ENCODE measurements at regions not wholly inside any gene's neighbourhood (a gene's known extent, or its start where the extent isn't known, plus 50 kb on each side); places are given as distances from the start of the nearest gene placed in this dataset.

DNA sequence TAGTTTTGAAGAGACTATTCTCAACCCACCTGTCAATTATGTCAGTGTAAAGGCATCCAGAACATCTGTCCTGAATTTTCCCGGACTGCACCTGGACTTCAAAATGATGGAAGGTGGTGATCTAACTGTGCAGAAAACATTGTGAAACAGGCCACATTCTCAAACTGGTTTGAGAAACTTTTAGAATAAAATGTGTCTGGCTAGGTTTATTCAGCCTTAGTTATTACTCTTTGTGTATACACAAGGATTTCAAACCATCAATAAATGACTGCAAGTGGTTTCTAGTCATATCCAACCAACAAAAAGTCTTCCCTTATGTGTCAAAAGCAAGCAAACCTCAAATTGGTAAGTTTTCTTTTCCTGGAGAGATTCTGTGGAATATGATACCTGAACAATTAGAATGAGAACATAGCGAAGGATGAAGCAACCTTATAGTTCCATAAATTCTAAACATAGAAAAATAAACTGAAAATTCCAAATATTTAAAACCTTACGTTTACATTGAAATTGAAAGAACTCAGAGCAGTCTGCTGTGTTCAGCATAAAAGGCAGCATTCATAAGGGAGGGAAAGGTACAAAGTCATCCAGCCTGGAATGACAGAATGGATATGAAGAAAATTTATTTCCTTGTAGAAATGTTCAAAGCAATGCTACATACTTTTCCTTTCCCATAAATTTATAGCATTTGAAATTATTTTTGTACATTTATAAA, 306.6 kb upstream of the TGFBR2 start:
- H3K4me2 ChIP-seq (ENCODE audit: low read depth, low read length, poor library complexity, severe bottlenecking), result no peak overlapping the region
- no peaks in the 10 kb centered on the region for H4K20me1 ChIP-seq (ENCODE audit: insufficient read depth, low read depth, low read length)
- no peak overlapping the region for H3K27ac ChIP-seq (ENCODE audit: low read length)
- no peaks in the 10 kb centered on the region for H3K27me3 ChIP-seq (ENCODE audit: low read length)
- H2AFZ ChIP-seq (ENCODE audit: low read length), result no peak overlapping the region
- no peak overlapping the region for H3K4me3 ChIP-seq (ENCODE audit: low read length)
- H3K79me2 ChIP-seq (ENCODE audit: low read length), result no peaks in the 10 kb centered on the region
- H3K36me3 ChIP-seq (ENCODE audit: insufficient read depth, low read length), result no peaks in the 10 kb centered on the region
- no peak for DNase-seq
- no peaks in the 10 kb centered on the region for H3K9me2 ChIP-seq (replicated peaks; ENCODE audit: insufficient read depth, low read length)
- peaks cover 6% of the 10 kb centered on the region; the same call in 1 of the 2 replicates for H3K9me3 ChIP-seq (ENCODE audit: low read length)
- no peaks in the 10 kb centered on the region for H3K4me1 ChIP-seq (ENCODE audit: low read length)
- no peak overlapping the region for H3K9ac ChIP-seq (ENCODE audit: low read length)

GRCh38 chr3:30300809-30301208, 305.6 kb upstream of the TGFBR2 start:
- no peak overlapping the region for H3K9ac ChIP-seq (ENCODE audit: low read length)
- no peaks in the 10 kb centered on the region for H3K36me3 ChIP-seq (ENCODE audit: insufficient read depth, low read length)
- DNase-seq, result no peak
- no peak overlapping the region for H2AFZ ChIP-seq (ENCODE audit: low read length)
- H4K20me1 ChIP-seq (ENCODE audit: insufficient read depth, low read depth, low read length), result no peaks in the 10 kb centered on the region
- no peaks in the 10 kb centered on the region for H3K79me2 ChIP-seq (ENCODE audit: low read length)
- H3K27ac ChIP-seq (ENCODE audit: low read length), result no peak overlapping the region
- peaks cover 4% of the 10 kb centered on the region; the same call in 1 of the 2 replicates for H3K9me3 ChIP-seq (ENCODE audit: low read length)
- H3K27me3 ChIP-seq (ENCODE audit: low read length), result no peaks in the 10 kb centered on the region
- no peaks in the 10 kb centered on the region for H3K4me1 ChIP-seq (ENCODE audit: low read length)
- no peak overlapping the region for H3K4me2 ChIP-seq (ENCODE audit: low read depth, low read length, poor library complexity, severe bottlenecking)
- H3K4me3 ChIP-seq (ENCODE audit: low read length), result no peak overlapping the region
- no peaks in the 10 kb centered on the region for H3K9me2 ChIP-seq (replicated peaks; ENCODE audit: insufficient read depth, low read length)

DNA sequence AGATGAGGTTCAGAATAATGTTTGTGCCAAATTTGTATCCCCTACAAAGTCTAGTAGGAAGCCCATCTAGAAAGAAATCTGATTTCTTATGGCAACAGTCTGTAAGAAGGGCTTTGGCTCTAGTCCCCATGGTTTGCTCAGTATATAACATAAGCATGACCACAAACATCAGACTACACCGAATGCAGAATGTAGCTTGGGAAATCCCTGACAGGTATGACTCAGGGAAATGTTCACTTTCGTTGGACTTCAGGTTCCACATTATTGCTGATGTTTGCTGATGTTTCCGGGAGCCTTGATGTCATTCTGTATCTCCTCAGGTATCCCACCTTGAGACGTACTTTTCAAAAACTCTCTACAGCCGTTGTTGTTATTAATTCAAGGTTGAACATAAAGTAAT, 304.4 kb upstream of the TGFBR2 start:
- H2AFZ ChIP-seq (ENCODE audit: low read length), result no peak overlapping the region
- H3K9ac ChIP-seq (ENCODE audit: low read length), result no peak overlapping the region
- no peak overlapping the region for H3K4me2 ChIP-seq (ENCODE audit: low read depth, low read length, poor library complexity, severe bottlenecking)
- H3K36me3 ChIP-seq (ENCODE audit: insufficient read depth, low read length), result no peaks in the 10 kb centered on the region
- no peaks in the 10 kb centered on the region for H3K9me2 ChIP-seq (replicated peaks; ENCODE audit: insufficient read depth, low read length)
- H4K20me1 ChIP-seq (ENCODE audit: insufficient read depth, low read depth, low read length), result no peaks in the 10 kb centered on the region
- H3K27ac ChIP-seq (ENCODE audit: low read length), result no peak overlapping the region
- no peak for DNase-seq
- H3K9me3 ChIP-seq (ENCODE audit: low read length), result no peaks in the 10 kb centered on the region
- H3K79me2 ChIP-seq (ENCODE audit: low read length), result no peaks in the 10 kb centered on the region
- H3K27me3 ChIP-seq (ENCODE audit: low read length), result no peaks in the 10 kb centered on the region
- no peak overlapping the region for H3K4me3 ChIP-seq (ENCODE audit: low read length)
- H3K4me1 ChIP-seq (ENCODE audit: low read length), result no peaks in the 10 kb centered on the region

- Histone ChIP-seq H3K4me3 (ENCODE audit: low read length) (no peak overlapping the region), H3K9ac (ENCODE audit: low read length) (no peak overlapping the region), H3K36me3 (ENCODE audit: insufficient read depth, low read length) (no peaks in the 10 kb centered on the region), H3K27me3 (ENCODE audit: low read length) (no peaks in the 10 kb centered on the region), H4K20me1 (ENCODE audit: insufficient read depth, low read depth, low read length) (no peaks in the 10 kb centered on the region), H3K27ac (ENCODE audit: low read length) (no peak overlapping the region), H2AFZ (ENCODE audit: low read length) (no peak overlapping the region), H3K4me2 (ENCODE audit: low read depth, low read length, poor library complexity, severe bottlenecking) (no peak overlapping the region), H3K79me2 (ENCODE audit: low read length) (no peaks in the 10 kb centered on the region), H3K9me2 (replicated peaks; ENCODE audit: insufficient read depth, low read length) (no peaks in the 10 kb centered on the region), H3K4me1 (ENCODE audit: low read length) (no peaks in the 10 kb centered on the region), H3K9me3 (ENCODE audit: low read length) (no peaks in the 10 kb centered on the region)
- no peak for DNase-seq
Measured at GRCh38 chr3:30303770-30304169, 302.6 kb upstream of the TGFBR2 start.

DNA sequence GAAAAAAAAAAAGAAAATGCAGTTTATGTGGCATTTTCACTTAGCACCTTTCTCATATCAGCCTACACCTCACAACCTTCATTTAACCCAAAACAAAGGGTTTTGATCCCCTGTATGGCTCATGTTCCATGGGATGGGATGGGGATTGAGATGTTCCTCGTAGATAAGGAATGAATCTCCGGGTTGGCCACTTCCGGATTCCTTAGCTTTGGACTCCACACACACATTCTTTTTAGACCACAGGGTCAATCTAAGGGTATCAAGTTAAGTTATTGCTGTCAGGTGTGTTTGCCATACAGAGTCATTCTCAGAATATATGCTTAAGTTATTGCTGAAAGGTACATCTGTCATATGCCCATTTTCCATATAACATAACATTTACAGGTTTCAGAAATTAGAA, 301.4 kb upstream of the TGFBR2 start:
- Histone ChIP-seq H3K9me2 (replicated peaks; ENCODE audit: insufficient read depth, low read length) (no peaks in the 10 kb centered on the region), H3K4me2 (ENCODE audit: low read depth, low read length, poor library complexity, severe bottlenecking) (no peak overlapping the region), H3K4me3 (ENCODE audit: low read length) (no peak overlapping the region), H3K27ac (ENCODE audit: low read length) (no peak overlapping the region), H2AFZ (ENCODE audit: low read length) (no peak overlapping the region), H3K9me3 (ENCODE audit: low read length) (no peaks in the 10 kb centered on the region), H3K36me3 (ENCODE audit: insufficient read depth, low read length) (no peaks in the 10 kb centered on the region), H3K9ac (ENCODE audit: low read length) (no peak overlapping the region), H3K27me3 (ENCODE audit: low read length) (no peaks in the 10 kb centered on the region), H3K4me1 (ENCODE audit: low read length) (no peaks in the 10 kb centered on the region), H3K79me2 (ENCODE audit: low read length) (no peaks in the 10 kb centered on the region), H4K20me1 (ENCODE audit: insufficient read depth, low read depth, low read length) (no peaks in the 10 kb centered on the region)
- DNase-seq, result no peak

DNA sequence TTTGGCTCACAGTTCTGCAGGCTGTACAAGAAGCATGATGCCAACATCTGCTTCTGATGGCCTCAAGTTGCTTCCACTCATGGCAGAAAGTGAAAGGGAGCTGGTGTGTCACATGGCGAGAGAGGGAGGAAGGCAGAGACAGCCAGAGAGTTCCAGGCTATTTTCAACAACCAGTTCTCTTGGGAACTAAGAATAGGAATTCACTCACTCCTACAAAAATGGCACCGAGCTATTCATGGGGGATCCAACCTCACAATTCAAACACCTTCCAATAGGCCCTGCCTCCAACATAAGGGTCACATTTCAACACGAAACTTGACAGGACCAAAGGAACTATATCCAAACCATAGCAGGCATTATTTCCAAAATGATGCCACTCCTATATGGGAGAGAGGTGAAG, 299.5 kb upstream of the TGFBR2 start:
- no peak overlapping the region for H3K27ac ChIP-seq (ENCODE audit: low read length)
- H3K4me2 ChIP-seq (ENCODE audit: low read depth, low read length, poor library complexity, severe bottlenecking), result no peak overlapping the region

DNA sequence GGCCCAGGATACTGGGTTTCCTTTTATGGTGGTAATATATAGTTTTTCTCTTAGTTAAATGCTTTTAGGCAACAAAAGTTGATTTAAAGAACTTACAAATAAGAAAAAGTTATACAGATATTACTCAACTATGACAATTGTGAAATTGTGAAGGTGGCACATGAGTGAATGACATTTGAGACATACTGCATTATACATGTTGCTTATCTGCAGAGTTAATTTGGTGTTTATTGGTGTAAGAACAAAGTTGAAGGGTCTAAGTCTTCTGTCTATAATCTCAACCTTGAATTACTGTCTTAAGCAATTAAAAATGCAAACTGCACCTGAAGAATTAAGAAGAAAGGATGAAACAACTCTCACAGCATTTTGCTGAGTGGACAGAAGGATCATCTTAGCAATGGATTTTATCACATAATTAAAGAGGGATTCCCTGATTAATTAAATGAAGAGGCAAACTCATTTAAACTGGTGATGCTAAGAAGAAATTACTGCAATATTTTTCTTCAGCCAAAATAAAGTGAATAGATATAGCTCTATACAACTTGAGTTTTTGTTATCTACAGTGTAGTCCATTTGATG, 298.9 kb upstream of the TGFBR2 start:
- Histone ChIP-seq H3K27me3 (ENCODE audit: low read length) (no peaks in the 10 kb centered on the region), H2AFZ (ENCODE audit: low read length) (no peak overlapping the region), H3K27ac (ENCODE audit: low read length) (no peak overlapping the region), H3K4me3 (ENCODE audit: low read length) (no peak overlapping the region), H3K9me2 (replicated peaks; ENCODE audit: insufficient read depth, low read length) (no peaks in the 10 kb centered on the region), H3K9ac (ENCODE audit: low read length) (no peak overlapping the region), H3K79me2 (ENCODE audit: low read length) (no peaks in the 10 kb centered on the region), H3K9me3 (ENCODE audit: low read length) (no peaks in the 10 kb centered on the region), H3K4me2 (ENCODE audit: low read depth, low read length, poor library complexity, severe bottlenecking) (no peak overlapping the region), H4K20me1 (ENCODE audit: insufficient read depth, low read depth, low read length) (no peaks in the 10 kb centered on the region), H3K36me3 (ENCODE audit: insufficient read depth, low read length) (no peaks in the 10 kb centered on the region), H3K4me1 (ENCODE audit: low read length) (no peaks in the 10 kb centered on the region)
- DNase-seq, result no peak

More for the DNA sequence above, 299.5 kb upstream of the TGFBR2 start:
- no peaks in the 10 kb centered on the region for H3K4me1 ChIP-seq (ENCODE audit: low read length)
- H2AFZ ChIP-seq (ENCODE audit: low read length), result no peak overlapping the region
- no peaks in the 10 kb centered on the region for H3K27me3 ChIP-seq (ENCODE audit: low read length)
- H3K36me3 ChIP-seq (ENCODE audit: insufficient read depth, low read length), result no peaks in the 10 kb centered on the region
- H4K20me1 ChIP-seq (ENCODE audit: insufficient read depth, low read depth, low read length), result no peaks in the 10 kb centered on the region
- H3K9me3 ChIP-seq (ENCODE audit: low read length), result no peaks in the 10 kb centered on the region
- DNase-seq, result no peak
- no peaks in the 10 kb centered on the region for H3K79me2 ChIP-seq (ENCODE audit: low read length)
- H3K9ac ChIP-seq (ENCODE audit: low read length), result no peak overlapping the region
- H3K4me3 ChIP-seq (ENCODE audit: low read length), result no peak overlapping the region
- H3K9me2 ChIP-seq (replicated peaks; ENCODE audit: insufficient read depth, low read length), result no peaks in the 10 kb centered on the region

GRCh38 chr3:30308131-30308530, 298.3 kb upstream of the TGFBR2 start:
- H3K9ac ChIP-seq (ENCODE audit: low read length), result no peak overlapping the region

More at GRCh38 chr3:30308131-30308530, 298.3 kb upstream of the TGFBR2 start:
- H3K9me2 ChIP-seq (replicated peaks; ENCODE audit: insufficient read depth, low read length), result no peaks in the 10 kb centered on the region
- H4K20me1 ChIP-seq (ENCODE audit: insufficient read depth, low read depth, low read length), result no peaks in the 10 kb centered on the region
- H3K9me3 ChIP-seq (ENCODE audit: low read length), result no peaks in the 10 kb centered on the region
- no peaks in the 10 kb centered on the region for H3K4me1 ChIP-seq (ENCODE audit: low read length)
- no peak overlapping the region for H3K4me3 ChIP-seq (ENCODE audit: low read length)
- DNase-seq, result no peak
- no peaks in the 10 kb centered on the region for H3K36me3 ChIP-seq (ENCODE audit: insufficient read depth, low read length)
- H3K27me3 ChIP-seq (ENCODE audit: low read length), result no peaks in the 10 kb centered on the region
- no peak overlapping the region for H3K4me2 ChIP-seq (ENCODE audit: low read depth, low read length, poor library complexity, severe bottlenecking)
- H3K79me2 ChIP-seq (ENCODE audit: low read length), result no peaks in the 10 kb centered on the region
- H3K27ac ChIP-seq (ENCODE audit: low read length), result no peak overlapping the region
- no peak overlapping the region for H2AFZ ChIP-seq (ENCODE audit: low read length)
